GM21360 (cell line): ENCODE measurements at regions not wholly inside any gene's neighbourhood (a gene's known extent, or its start where the extent isn't known, plus 50 kb on each side); places are given as distances from the start of the nearest gene placed in this dataset.

Experiments
- ATAC-seq: cut with Tn5 transposase; IDR thresholded peaks from one replicate; pipeline ENCODE4 v1.9.1; 2021; ENCODE audit warnings: mild to moderate bottlenecking, moderate library complexity; ENCODE audit not compliant: unreplicated experiment

GRCh38 chr18:61679836-61680235 lies 213.0 kb downstream of the RNF152 start:
- no peak for ATAC-seq

- no peak for ATAC-seq
Measured at GRCh38 chr18:61677435-61677970, 215.3 kb downstream of the RNF152 start.

GRCh38 chr18:61676773-61677434 lies 215.9 kb downstream of the RNF152 start:
- no peak for ATAC-seq

- ATAC-seq: no peak
Measured at GRCh38 chr18:61669320-61669719, 223.5 kb downstream of the RNF152 start.

- ATAC-seq: no peak
Measured at GRCh38 chr18:61666876-61667590, 225.8 kb downstream of the RNF152 start.

GRCh38 chr18:61664419-61665084 lies 228.3 kb downstream of the RNF152 start:
- no peak for ATAC-seq

GRCh38 chr18:61662726-61663125 lies 230.1 kb downstream of the RNF152 start:
- no peak for ATAC-seq

GRCh38 chr18:61658431-61658830 lies 234.4 kb downstream of the RNF152 start:
- no peak for ATAC-seq

GRCh38 chr18:61657066-61657732 lies 235.6 kb downstream of the RNF152 start:
- ATAC-seq: no peak

GRCh38 chr18:61655630-61656029 lies 237.2 kb downstream of the RNF152 start:
- no peak for ATAC-seq

- no peak for ATAC-seq
Measured at GRCh38 chr18:61653823-61654551, 238.8 kb downstream of the RNF152 start.

- no peak for ATAC-seq
Measured at GRCh38 chr18:61651880-61652268, 240.9 kb downstream of the RNF152 start.

GRCh38 chr18:61651145-61651879 lies 241.5 kb downstream of the RNF152 start:
- no peak for ATAC-seq

GRCh38 chr18:61643884-61644647 lies 248.7 kb downstream of the RNF152 start:
- ATAC-seq: no peak

GRCh38 chr18:61639886-61640285 lies 252.9 kb downstream of the RNF152 start:
- ATAC-seq: no peak

GRCh38 chr18:61637905-61638595 lies 254.8 kb downstream of the RNF152 start:
- ATAC-seq: no peak

- no peak for ATAC-seq
Measured at GRCh38 chr18:61637319-61637718, 255.5 kb downstream of the RNF152 start.

- ATAC-seq: no peak
Measured at GRCh38 chr18:61635901-61636528, 256.8 kb downstream of the RNF152 start.
